Stimulated activated CD8-positive, alpha-beta memory T cell treated with anti-CD3 and anti-CD28 coated beads, Interleukin-4, amount 100 ng/mL, for 48 hours (primary cell): ENCODE measurements at regions not wholly inside any gene's neighbourhood (a gene's known extent, or its start where the extent isn't known, plus 50 kb on each side); places are given as distances from the start of the nearest gene placed in this dataset.

Experiments
- DNase-seq: peaks from one replicate; pipeline ENCODE4 v3.0.0-alpha.2; 2020

DNA sequence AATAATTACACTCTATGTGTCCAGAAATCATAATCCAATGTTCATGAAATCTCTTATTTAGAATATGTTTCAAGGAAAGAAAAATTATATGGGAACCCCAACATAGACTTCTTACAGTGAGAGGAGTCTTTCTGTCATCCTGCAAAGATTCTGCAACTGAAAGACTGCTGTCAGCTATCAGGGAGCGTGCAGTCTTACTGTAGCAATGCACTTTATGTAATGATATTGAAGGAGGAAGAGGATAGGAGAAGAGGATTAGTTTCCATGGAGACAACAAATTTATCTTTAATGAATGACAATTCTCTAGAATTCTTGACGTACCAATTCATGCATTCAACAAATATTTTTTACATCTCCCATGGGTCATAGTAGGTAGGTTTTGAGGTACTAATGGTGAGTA lies 61.3 kb upstream of the MYT1L start:
- DNase-seq, result no peak

DNA sequence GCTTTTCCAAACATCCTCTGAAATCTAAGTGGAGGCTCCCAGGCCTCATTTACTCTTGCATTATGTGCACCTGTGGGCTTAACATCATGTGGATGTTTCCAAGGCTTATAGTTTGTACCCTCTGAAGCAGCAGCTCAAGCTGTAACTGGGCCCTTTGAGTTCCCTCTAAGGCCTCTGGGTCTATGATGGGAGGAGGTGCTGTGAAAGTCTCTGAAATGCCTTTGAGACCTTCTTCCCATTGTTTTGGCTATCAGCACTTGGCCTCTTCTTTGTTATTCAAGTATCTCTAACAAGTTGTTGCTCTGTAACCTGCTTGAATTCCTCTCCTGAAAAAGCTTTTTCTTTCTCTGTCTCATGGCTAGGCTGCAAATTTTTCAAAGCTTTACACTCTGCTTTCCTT lies 58.1 kb upstream of the MYT1L start:
- no peak for DNase-seq
